SK-N-DZ (cell line): ENCODE measurements at regions not wholly inside any gene's neighbourhood (a gene's known extent, or its start where the extent isn't known, plus 50 kb on each side); places are given as distances from the start of the nearest gene placed in this dataset.

Experiments
- DNase-seq: peaks from one replicate; pipeline ENCODE4 v3.0.0-alpha.2; 2015; ENCODE audit warnings: low spot score

DNA sequence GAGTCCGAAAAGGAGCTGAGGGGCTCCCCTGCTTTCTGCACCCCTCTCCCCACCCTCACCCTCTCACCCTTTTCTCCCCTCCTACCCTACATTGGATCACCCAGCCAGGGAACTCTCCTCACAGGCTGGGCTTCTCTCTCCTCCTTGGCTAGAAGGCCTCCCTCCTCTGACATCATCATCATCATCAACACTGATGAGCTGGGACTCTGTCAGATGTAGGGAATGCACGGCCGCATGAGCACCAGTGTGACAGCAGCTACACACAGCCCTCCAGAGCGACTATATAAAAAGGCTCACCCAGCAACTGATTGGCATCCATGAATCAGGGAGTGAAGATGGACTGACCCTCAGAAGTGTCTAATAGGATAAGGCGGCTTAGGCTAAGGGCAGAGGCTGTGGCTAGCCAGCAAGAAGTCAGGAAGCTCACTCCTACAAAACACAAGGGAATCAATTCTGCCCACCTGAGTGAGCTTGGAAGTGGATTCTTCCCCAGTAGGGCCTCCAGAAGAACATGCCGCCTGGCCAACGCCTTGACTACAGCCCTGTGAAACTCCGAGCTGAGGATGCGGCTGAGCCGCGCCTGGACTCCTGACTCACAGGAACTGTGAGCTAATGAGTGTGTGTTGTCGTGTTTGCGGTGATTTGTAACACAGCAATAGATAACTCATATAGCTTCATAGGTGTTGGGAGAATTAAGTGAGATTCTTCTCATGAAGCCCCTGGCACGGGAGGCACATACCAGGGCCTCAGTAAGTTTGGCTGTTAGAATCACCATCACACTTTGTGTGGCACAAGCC, 147.6 kb downstream of the FAM43A start:
- no peak for DNase-seq

DNA sequence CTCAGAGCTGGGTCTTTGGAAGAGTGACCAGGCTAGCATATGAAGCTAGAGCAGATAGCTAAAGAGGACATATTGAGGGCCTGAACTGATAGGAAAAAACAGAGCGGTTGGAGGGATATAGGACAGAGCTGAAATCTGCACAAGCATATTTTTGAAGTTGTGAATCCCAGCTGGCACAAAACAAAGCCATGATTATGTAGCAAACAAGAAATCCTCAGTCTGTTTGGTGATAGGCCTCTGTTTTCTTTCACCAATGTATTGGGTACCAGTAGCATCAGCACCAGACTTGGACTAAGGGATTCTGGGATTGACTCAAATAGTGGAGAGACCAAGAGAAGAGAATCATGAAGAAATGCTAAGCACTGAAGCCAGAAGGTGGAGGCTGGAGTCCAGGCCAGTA, 151.0 kb downstream of the FAM43A start:
- no peak for DNase-seq

DNA sequence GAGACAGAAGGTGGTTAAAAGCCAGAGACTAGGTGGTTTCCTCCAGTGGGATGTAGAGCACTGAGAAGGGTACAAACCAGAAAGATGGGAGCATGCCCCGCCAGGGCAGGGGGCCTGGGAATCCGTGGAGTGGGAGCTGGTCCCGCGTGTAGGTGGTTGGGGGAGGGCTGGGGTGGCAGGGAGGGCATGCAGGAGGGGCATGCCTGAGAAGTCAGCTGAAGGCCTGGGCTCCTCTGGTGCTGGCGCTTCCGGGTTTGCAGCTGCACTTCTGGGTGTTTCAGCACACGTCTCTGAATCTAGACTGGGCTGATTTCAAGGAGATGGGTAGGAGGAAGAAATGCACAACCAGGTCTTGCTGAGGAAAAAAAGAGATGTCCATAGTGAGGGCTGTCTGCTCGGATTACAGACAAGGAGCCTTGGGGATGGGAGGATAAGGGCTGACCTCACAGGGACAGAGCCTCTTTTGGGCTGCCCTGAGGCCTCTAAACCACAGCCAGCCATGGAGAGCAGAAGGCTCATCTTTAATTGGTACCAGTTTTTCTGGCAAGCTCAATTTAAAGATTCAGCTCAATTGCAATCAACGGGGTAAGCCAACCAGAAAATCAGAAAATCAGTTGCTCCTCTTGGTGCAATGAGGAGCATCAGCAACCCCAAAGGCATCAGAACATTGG, 151.9 kb downstream of the FAM43A start:
- no peak for DNase-seq

DNA sequence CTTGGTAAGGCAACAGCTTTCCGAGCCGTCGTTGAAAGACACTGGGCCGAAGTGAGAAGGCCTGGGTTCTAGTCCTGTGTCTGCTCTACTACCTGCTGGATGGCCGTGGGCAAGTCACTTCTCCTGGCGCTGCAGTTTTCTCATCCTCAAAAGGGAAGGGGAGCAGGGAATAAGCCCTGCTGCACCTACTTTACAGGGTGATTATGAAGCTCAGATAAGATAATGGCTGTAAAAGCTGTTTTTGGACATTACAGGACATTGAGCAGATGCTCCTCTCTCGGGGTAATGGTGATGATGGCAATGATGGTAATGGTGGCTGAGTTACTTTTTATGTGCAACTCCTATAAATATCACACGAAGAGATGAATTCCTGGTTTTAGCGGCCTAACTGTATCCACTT, 152.6 kb downstream of the FAM43A start:
- DNase-seq: no peak

DNA sequence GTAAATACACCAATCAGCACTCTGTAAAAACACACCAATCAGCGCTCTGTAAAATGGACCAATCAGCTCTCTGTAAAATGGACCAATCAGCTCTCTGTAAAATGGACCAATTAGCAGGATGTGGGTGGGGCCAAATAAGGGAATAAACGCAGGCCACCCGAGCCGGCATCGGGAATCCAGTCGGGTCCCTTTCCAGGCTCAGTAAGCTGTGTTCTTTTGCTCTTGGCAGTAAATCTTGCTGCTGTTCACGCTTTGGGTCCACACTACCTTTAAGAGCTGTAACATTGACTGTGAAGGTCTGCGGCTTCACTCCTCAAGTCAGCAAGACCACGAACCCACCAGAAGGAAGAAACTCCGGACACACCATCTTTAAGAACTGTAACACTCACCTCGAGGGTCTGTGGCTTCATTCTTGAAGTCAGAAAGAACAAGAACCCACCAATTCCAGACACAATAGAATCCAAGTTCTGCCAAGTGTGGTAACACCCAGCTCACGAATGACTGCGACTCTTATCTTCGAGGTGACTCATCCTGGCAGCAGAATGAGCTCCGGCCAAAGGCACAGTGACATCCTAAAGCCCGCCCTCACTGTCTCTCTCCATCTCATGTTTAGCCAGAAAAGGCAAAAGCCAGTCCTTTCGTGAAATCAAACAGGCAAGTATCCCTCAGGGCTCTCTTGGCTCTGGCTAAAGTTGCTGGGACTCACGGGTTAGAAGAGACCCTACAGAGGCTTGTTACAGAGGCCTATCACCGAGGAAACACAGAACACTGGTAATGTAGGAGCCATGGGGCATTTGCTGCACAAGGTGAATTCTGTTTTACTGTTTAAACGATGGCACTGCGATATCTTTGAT, 155.2 kb downstream of the FAM43A start:
- DNase-seq: no peak

DNA sequence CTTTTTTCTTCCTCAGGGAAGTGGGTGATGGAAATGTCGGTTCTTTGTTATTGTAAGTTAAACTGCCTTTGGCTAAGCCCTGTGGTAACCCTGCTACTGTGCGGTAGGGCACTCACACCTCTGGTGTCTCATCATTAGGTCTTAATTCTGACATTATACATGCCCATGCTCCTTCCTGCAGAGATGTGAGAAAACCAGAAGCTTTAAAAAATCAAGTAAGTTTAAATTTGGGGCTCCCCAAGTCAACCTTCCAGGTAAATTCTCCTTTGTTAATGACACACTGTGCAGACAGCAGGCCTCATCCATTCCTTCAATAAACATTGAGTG, 155.8 kb downstream of the FAM43A start:
- no peak for DNase-seq

DNA sequence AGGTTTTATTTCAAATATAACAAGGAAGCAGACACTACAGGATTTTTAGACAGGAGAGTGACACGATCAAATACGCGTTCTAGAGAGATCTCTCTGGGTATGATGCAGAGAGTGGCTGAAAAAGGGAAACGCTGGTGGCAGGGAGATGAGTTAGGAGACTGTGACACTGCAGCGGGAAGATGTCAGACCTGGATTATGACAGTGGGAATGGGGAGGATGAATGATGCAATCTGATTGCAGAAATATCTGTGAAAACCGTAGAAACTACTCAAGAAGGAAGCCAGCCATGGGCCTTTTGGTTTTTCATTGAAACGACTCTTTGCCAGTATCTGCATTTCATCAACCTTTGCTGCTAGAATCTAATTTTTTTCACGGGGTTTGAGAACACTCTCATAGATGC, 157.9 kb downstream of the FAM43A start:
- DNase-seq: no peak

DNA sequence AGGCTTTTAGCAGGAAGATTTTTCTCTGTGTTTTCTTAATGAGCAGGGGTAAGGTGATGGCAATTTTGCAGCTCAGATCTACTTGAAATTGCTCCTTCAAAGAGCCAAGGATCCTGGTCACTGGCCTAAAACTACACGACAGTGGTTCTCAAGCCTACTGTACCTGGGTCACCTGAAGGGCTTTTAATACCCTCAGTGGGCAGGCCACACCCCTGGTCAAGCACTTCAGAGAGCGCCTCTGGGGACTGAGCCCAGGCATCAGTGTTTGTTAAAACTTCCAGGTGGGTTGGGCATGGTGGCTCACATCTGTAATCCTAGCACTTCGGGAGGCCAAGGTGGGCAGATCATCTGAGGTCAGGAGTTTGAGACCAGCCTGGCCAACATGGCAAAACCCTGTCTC, 158.4 kb downstream of the FAM43A start:
- no peak for DNase-seq

DNA sequence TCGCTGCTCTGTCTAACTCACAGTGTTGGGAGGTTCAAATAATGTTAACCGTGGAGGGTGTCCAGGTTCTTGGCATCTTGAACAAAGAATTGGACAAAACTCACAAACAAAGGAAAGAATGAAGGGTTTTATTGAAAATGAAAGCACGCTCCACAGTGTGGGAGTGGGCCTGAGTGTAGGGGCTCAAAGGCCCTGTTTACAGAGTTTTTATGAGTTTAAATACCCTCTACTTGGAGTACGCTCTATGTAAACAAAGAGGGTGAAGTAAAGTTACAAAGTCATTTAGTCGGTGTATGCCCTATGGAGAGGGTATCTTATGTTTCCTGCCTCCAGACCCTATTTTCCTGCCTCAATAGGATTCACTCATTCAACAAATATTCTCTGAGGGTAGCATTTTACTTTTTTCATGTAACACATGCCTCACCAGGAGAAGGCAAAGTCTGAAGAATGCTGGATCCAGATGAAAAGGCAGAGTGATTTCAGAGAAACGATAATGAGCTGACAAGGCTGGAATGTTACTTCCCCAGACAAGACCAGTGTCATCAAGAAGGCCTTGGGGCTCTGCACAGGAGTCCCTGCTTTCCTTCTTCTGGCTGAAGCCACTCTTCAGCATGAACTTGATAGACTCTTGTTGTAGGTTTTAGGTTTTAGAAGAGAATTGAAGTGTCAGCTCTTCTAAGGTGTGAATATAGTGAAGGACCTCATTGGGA, 163.6 kb downstream of the FAM43A start:
- no peak for DNase-seq

DNA sequence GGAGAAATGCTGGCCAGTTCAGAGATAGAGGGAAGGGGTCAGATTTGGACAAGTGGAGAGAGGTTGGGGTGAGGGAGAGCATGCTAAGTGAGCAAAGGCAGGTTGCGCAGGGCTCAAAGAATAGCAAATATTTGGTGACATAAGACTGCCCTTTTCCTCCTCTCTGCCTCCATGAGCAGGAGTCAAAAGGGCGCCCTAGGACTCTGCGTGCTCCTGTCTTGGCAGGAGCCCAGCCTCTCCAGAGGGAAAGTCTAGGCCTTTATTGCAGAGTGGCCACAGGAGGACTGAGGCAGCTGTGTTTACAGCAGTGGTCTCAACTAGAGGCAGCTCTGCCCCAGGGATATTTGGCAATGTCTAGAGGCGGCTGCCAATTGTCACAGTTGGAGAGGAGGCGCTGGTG, 165.6 kb downstream of the FAM43A start:
- no peak for DNase-seq

DNA sequence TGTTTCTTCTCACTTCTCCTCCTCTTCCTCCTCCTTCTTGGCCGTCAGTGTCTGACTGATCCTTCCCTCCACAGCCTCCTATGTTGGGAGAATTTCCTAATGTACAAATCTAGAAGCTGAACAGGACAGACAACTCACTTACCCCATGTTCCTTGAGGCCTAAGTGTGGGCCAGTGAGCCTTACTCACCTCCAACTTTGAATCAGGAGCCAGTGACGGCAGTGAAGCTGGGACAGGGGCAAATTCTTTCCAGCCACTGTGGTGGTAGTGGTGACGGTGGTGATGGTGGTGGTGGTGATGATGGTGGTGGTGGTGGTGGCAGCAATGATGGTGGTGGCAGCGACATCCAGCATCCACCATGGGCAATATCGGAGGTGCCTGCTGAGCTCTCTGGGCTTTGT, 166.3 kb downstream of the FAM43A start:
- DNase-seq: no peak

DNA sequence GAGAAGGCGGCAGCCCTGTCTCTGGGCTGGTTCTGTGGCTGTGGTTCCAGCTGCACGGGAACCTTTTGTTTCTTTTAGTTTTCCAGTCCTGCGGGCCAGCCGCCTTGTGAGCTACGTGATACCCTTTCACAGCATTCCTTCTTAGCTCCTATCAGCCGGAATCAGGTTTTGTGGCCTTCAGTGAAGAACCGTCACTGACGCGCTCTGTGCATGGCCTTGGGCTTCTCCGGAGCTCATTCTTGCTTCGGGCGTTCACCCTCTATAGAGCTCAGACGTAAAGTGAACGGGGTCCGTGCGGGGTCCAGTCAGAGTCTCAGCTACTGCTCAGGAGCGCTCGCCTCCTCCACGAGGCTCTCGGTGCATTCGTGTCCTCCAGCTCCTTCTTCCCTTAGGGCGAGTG, 166.7 kb downstream of the FAM43A start:
- no peak for DNase-seq

DNA sequence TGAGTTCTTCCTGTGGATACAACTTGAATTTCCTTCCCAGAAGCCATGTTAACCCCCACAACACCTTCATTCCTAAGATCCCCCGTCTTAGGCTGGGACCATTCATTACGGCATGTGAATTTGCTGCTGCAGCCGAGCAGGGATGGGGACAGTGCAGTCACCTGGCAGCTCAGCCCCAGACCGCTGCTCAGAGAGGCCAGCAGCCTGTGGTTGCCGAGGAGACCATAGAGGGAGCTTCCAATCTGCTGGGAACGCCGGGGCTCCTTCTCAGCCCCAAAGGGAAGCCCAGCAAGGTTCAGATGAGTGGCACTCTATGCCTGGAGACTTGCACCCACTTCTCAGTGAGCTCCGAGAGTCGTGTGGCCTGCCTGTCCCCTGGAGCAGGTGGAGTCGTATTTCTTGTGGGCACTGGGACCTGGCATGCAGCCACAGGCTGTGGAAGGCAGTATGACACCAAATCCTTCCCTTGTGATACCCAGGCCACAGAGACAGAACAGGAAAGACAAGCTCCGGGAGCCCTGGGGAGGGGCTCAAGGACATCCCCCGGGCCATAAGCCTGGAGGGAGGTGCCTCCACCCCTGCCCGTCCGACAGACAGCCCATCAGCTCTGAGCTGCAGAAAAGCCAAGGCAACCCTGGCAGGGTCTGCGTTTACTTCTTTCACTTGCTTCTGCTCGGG, 167.3 kb downstream of the FAM43A start:
- DNase-seq: no peak

DNA sequence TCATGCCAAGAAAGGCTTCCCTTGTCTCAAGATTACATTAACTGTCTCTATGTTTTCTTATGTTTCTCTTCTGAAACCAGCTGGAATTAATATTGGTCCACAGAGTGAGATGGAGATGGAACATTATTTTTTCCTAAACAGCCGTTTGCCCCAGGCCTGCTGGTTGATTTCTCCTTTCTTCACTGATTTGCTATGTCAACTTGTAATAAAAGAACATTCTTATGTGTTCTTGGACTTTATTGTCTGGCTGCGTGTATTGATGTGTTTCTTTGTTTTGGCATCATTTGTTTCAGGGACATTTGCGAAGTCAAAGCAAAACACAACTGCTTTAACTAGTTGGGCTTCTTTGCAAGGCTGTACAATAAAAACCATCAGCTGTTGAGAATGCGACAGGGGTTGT, 168.5 kb downstream of the FAM43A start:
- no peak for DNase-seq

DNA sequence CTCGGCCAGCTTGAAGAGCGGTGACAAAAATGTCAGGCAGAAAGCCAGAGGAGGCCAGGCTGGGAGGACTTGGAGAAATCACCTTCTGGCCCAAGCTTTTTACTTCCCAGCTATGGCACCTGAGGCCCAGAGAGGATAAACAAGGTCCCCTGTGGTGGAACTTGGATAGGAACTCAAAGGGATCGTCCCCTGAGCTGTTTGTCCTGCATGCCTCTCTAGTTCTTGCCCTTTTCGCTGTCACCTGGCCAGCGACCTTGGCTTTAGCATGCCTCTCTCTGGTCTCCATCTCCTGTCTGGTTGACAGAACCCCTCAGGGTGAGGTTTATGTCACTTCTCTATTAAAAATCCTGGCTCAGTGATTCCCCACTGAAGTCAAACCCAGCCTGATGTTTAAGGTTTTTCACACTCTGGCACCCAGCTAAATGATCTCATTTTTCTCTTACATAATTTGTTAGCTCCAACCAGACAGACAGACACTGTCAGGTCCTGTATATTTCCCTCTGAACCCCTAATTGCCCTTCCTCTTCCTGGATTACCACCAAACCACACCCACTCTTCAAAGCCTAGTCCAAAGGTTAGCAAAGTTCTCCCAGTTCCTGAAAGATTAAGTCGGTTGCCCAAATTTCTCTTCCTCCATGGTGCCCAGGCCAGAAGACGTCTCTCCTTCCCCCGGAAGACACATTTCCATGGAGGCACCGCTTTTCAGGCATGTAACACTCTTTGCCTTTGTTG, 169.1 kb downstream of the FAM43A start:
- no peak for DNase-seq

DNA sequence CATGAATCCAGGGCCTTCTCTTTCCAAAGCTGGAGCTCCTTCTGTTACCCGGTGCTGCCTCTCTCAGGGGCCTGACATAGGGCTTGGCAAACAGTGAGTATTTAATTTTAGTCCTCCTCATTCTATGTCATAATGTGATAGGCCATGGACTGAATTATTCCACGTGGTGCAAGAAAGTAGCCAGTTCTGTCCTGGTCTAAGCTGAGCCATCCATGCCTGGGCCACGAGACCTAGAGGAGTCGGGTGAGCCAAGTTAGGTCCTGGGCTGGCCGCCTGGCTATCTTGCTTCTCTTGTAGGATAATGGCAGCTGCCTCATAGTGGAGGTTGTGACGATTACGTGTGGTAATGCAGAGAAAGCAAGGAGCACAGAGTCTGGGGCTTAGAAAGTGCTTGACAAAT, 170.6 kb downstream of the FAM43A start:
- DNase-seq: no peak

DNA sequence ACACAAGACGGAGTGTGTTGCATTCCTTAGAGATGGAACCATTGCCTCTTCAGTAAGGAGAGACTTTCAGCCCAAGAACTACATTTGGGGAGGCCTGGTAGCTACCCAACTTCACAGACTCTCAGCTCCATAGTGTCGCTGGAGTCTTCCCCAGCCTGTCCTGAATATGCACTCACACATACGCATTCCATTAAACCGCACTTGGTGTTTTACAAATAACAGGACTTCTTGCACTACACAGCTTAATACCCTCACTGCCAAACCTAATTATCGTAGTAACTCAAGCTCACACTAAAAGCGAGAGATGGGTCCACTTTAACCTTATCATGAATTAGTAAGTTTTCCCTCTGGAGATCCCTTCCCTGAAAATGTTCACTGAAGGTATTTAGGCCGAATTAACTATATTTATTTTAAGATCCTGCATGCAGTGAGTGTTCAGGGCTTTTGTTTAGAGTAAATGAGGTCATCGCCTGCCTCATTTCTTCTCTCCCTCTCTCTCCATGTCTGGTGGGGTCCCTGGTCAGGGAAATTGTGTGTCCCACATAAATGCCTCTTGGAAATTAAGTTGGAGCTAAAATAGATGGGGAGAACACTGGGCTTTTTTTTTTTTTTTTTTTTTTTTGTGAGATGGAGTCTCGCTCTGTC, 171.9 kb downstream of the FAM43A start:
- no peak for DNase-seq

DNA sequence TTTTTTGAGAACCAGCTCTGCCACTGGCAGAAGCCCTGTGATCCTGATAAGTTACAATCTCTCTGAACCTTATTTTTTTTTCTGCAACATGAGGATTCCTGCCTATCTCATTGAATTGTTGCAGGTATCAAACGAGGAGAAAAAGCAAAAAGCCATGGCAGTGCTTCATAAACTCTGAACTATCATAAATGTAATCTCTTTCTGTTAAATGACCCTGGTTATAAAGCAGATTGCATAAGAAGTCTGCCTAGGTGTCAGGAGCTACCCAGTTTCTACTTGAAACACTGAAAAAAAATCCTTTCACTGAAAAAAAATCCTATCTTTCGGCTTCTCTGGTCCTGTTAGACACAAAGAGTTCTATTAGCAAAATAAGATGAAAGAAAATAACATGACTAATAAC, 172.7 kb downstream of the FAM43A start:
- DNase-seq: no peak

DNA sequence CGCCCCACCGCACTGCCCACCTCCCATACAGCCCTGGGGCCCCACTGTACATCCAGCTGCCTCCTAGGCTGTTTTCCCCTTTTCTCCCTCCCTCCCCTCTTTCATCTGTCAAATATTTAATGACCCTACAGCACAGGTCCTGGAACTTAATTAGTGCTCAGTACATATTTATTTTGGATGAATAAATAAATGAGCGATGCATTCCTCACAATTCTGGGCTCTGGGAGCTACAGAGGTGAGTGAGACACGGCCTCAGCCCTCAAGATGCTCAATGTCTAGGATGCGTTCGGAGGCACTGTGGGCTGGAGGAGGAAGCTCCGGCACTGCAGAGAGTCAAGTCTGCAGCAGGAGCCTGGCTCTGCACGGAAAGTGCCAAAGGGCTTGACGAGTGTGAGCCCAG, 175.0 kb downstream of the FAM43A start:
- DNase-seq: no peak

DNA sequence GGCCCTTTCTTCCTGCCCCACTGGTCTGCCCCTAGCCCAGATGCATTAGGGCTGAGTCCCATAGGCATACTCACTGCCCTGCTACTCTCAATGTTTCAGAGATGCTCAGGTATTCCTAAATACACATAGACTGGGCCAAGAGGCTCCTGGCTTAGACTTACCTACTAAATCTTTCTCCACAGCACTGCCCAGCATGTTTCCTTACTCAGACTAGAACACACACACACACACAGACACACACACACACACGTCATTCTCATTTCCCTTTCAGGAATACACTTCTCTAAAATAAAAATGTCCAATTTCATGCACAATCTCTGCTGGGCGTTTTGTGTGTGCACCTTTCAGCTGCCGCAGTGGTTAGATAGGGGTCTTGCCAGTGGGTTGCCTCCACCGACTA, 175.7 kb downstream of the FAM43A start:
- DNase-seq: no peak
